WERI-Rb-1 (cell line): ENCODE measurements at regions not wholly inside any gene's neighbourhood (a gene's known extent, or its start where the extent isn't known, plus 50 kb on each side); places are given as distances from the start of the nearest gene placed in this dataset.
"Not testable (repeated sequence)": the region's sequence is repeated elsewhere in the genome, so short reads cannot be mapped to it uniquely, and the experiment has no call there.

ENCODE experiments used
- DNase-seq: peaks from one replicate; pipeline ENCODE4 v3.0.0-alpha.2; 2020
- H3K27ac ChIP-seq: fragments of 250-450 bp; sonication (Bioruptor Pico); 2 replicates; pipeline ENCODE4 v1.5.1; 2020; ENCODE audit warnings: mild to moderate bottlenecking, moderate library complexity
- H3K27me3 ChIP-seq: fragments of 250-450 bp; sonication (Bioruptor Pico); 2 replicates; pipeline ENCODE4 v1.5.1; 2021; ENCODE audit warnings: mild to moderate bottlenecking, low read depth, moderate library complexity; ENCODE audit not compliant: insufficient read depth, severe bottlenecking
- H3K36me3 ChIP-seq: fragments of 250-450 bp; sonication (Bioruptor Pico); 2 replicates; pipeline ENCODE4 v1.5.1; 2020; ENCODE audit warnings: mild to moderate bottlenecking, moderate library complexity
- H3K4me3 ChIP-seq: 2 replicates; pipeline ENCODE4 v1.5.1; 2011; ENCODE audit warnings: low read depth, mild to moderate bottlenecking, control low read depth, low read length
- H3K9me3 ChIP-seq: fragments of 250-450 bp; sonication (Bioruptor Pico); 2 replicates; pipeline ENCODE4 v1.5.1; 2021; ENCODE audit warnings: mild to moderate bottlenecking, moderate library complexity; ENCODE audit not compliant: severe bottlenecking
- TF ChIP-seq, protein P1 (sequence below): IDR thresholded peaks from 2 replicates; pipeline ENCODE4 v1.5.1; 2011; ENCODE audit warnings: low read depth, mild to moderate bottlenecking, control low read depth, inconsistent platforms, low read length

GRCh38 chr14:28975084-28975483 lies 208.5 kb downstream of the FOXG1 start:
- H3K27ac ChIP-seq, result no peak overlapping the region
- TF ChIP-seq, protein P1, sequence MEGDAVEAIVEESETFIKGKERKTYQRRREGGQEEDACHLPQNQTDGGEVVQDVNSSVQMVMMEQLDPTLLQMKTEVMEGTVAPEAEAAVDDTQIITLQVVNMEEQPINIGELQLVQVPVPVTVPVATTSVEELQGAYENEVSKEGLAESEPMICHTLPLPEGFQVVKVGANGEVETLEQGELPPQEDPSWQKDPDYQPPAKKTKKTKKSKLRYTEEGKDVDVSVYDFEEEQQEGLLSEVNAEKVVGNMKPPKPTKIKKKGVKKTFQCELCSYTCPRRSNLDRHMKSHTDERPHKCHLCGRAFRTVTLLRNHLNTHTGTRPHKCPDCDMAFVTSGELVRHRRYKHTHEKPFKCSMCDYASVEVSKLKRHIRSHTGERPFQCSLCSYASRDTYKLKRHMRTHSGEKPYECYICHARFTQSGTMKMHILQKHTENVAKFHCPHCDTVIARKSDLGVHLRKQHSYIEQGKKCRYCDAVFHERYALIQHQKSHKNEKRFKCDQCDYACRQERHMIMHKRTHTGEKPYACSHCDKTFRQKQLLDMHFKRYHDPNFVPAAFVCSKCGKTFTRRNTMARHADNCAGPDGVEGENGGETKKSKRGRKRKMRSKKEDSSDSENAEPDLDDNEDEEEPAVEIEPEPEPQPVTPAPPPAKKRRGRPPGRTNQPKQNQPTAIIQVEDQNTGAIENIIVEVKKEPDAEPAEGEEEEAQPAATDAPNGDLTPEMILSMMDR, result no peak

GRCh38 chr14:28982228-28982627 lies 215.6 kb downstream of the FOXG1 start:
- no peak overlapping the region for H3K27ac ChIP-seq
- H3K4me3 ChIP-seq, result no peak overlapping the region
- no peaks in the 10 kb centered on the region for H3K9me3 ChIP-seq
- no peak for DNase-seq
- H3K36me3 ChIP-seq, result no peaks in the 10 kb centered on the region
- H3K27me3 ChIP-seq, result no peaks in the 10 kb centered on the region
- TF ChIP-seq, protein P1, result no peak

More at GRCh38 chr14:28975084-28975483, 208.5 kb downstream of the FOXG1 start:
- H3K9me3 ChIP-seq, result no peaks in the 10 kb centered on the region
- DNase-seq, result no peak
- no peak overlapping the region for H3K4me3 ChIP-seq
- no peaks in the 10 kb centered on the region for H3K27me3 ChIP-seq
- H3K36me3 ChIP-seq, result no peaks in the 10 kb centered on the region

- no peaks in the 10 kb centered on the region for H3K36me3 ChIP-seq
- TF ChIP-seq, protein P1, result no peak
- H3K4me3 ChIP-seq, result no peak overlapping the region
- no peaks in the 10 kb centered on the region for H3K27me3 ChIP-seq
- DNase-seq, result no peak
- no peak overlapping the region for H3K27ac ChIP-seq
- no peaks in the 10 kb centered on the region for H3K9me3 ChIP-seq
These were observed 216.7 kb downstream of the FOXG1 start for GRCh38 chr14:28983279-28983678.

DNA sequence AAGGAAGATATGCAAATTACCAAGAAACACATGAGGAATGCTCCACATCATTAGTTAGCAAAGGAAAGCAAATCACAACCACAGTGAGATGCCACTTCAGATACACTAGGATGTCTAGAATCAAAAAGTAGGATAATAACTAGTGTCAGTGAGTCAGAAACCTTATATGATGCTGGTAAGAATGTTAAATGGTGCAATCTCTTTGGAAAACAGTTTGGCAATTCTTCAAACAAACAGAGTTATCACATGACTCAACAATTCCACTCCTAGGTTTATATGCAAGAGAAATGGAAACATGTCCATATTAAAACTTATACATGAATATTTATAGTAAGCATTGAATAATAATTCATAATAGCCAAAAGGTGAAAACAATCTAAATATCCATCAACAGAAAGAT lies 220.9 kb downstream of the FOXG1 start:
- DNase-seq, result no peak
- Histone ChIP-seq H3K27me3 (no peaks in the 10 kb centered on the region), H3K9me3 (no peaks in the 10 kb centered on the region), H3K27ac (no peak overlapping the region), H3K36me3 (no peaks in the 10 kb centered on the region), H3K4me3 (no peak overlapping the region)
- TF ChIP-seq, protein P1, result no peak

DNA sequence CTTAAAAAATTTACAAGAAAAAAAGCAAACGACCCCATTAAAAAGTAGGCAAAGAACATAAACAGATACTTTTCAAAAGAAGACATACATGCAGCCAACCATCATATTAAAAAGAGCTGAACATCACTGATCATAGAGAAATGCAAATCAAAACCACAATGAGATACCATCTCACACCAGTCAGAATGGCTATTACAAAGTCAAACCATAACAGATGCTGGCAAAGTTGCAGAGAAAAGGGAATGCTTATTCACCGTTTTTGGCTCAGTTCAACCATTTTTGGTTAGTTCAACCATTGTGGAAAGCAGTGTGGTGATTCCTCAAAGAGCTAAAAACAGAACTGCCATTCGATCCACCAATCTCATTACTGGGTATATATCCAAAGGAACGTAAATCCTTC lies 230.6 kb downstream of the FOXG1 start:
- H3K27ac ChIP-seq, H3K4me3 ChIP-seq, H3K27me3 ChIP-seq, H3K9me3 ChIP-seq, H3K36me3 ChIP-seq, DNase-seq: not testable (repeated sequence)

- no peak overlapping the region for H3K27ac ChIP-seq
- H3K36me3 ChIP-seq, result no peaks in the 10 kb centered on the region
- H3K9me3 ChIP-seq, result no peaks in the 10 kb centered on the region
- no peaks in the 10 kb centered on the region for H3K27me3 ChIP-seq
- no peak for DNase-seq
- TF ChIP-seq, protein P1, result no peak
- H3K4me3 ChIP-seq, result no peak overlapping the region
These were observed 233.1 kb downstream of the FOXG1 start for GRCh38 chr14:28999656-29000055.
